SK-N-SH (cell line): ENCODE measurements at regions not wholly inside any gene's neighbourhood (a gene's known extent, or its start where the extent isn't known, plus 50 kb on each side); places are given as distances from the start of the nearest gene placed in this dataset.

Source experiments
- FOXM1 ChIP-seq: IDR thresholded peaks from 2 replicates; pipeline ENCODE4 v1.4.0; 2012; ENCODE audit warnings: low read depth, mild to moderate bottlenecking
- MEF2A ChIP-seq: IDR thresholded peaks from 2 replicates; pipeline ENCODE4 v1.4.0; 2012; ENCODE audit warnings: low read depth, borderline replicate concordance
- NRF1 ChIP-seq: IDR thresholded peaks from 2 replicates; pipeline ENCODE4 v1.6.1; 2012; ENCODE audit warnings: low read depth, mild to moderate bottlenecking, low read length
- POLR2AphosphoS5 ChIP-seq: IDR thresholded peaks from 2 replicates; pipeline ENCODE4 v1.6.1; 2012; ENCODE audit warnings: low read depth, low read length
- RAD21 ChIP-seq: IDR thresholded peaks from 2 replicates; pipeline ENCODE4 v1.6.1; 2012; ENCODE audit warnings: mild to moderate bottlenecking, low read length
- SIN3A ChIP-seq: IDR thresholded peaks from 2 replicates; pipeline ENCODE4 v1.6.1; 2012; ENCODE audit warnings: low read depth, mild to moderate bottlenecking, low read length, moderate library complexity, borderline replicate concordance
- TAF1 ChIP-seq: IDR thresholded peaks from 2 replicates; pipeline ENCODE4 v1.6.1; 2012; ENCODE audit warnings: low read depth, mild to moderate bottlenecking, low read length, moderate library complexity, borderline replicate concordance
- USF2 ChIP-seq: fragments of 150-350 bp; IDR thresholded peaks from 2 replicates; pipeline ENCODE4 v1.6.1; 2017; ENCODE audit warnings: antibody characterized with exemption, low read length, low read depth, borderline replicate concordance
- TF ChIP-seq, protein P1 (sequence below): fragments of 200-600 bp; sonication (generic); IDR thresholded peaks from 2 replicates; pipeline ENCODE4 v1.6.1; 2017; ENCODE audit warnings: antibody characterized with exemption, mild to moderate bottlenecking, moderate library complexity

- TF ChIP-seq, protein P1, sequence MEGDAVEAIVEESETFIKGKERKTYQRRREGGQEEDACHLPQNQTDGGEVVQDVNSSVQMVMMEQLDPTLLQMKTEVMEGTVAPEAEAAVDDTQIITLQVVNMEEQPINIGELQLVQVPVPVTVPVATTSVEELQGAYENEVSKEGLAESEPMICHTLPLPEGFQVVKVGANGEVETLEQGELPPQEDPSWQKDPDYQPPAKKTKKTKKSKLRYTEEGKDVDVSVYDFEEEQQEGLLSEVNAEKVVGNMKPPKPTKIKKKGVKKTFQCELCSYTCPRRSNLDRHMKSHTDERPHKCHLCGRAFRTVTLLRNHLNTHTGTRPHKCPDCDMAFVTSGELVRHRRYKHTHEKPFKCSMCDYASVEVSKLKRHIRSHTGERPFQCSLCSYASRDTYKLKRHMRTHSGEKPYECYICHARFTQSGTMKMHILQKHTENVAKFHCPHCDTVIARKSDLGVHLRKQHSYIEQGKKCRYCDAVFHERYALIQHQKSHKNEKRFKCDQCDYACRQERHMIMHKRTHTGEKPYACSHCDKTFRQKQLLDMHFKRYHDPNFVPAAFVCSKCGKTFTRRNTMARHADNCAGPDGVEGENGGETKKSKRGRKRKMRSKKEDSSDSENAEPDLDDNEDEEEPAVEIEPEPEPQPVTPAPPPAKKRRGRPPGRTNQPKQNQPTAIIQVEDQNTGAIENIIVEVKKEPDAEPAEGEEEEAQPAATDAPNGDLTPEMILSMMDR, result no peak
- TF ChIP-seq POLR2AphosphoS5 (no peak), TAF1 (no peak), MEF2A (no peak), SIN3A (no peak), NRF1 (no peak), FOXM1 (no peak), RAD21 (no peak), USF2 (no peak)
Observed at GRCh38 chr12:25787701-25788100, 170.8 kb upstream of the RASSF8 start.
